ENCODE measurements at regions not wholly inside any gene's neighbourhood (a gene's known extent, or its start where the extent isn't known, plus 50 kb on each side); places are given as distances from the start of the nearest gene placed in this dataset.
"Not testable (repeated sequence)": the region's sequence is repeated elsewhere in the genome, so short reads cannot be mapped to it uniquely, and the experiment has no call there.

DNA sequence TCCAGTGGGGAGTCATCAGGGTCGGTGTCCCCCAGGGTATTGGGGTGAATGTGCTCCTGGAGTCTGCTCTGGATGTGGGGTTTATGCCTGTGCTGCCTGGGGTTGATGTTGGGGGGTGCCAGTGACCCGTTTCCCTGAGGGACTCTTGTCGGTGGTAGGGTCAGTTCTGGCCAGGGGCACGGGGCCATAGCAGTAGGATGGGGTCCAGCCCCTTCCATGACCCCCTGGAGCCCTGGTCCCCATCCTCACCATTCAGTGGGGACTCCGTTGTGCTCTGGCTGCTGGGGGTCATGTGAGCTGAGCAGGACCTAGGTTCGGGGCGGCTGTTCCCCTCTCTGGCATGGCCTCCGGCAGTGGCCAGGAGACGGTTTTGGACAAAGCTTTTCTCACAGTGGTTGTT lies 530.8 kb downstream of the GOLGA6L6 start:
- DNase-seq (ENCODE audit: low read depth in 2 of 2), result not testable (repeated sequence)

DNA sequence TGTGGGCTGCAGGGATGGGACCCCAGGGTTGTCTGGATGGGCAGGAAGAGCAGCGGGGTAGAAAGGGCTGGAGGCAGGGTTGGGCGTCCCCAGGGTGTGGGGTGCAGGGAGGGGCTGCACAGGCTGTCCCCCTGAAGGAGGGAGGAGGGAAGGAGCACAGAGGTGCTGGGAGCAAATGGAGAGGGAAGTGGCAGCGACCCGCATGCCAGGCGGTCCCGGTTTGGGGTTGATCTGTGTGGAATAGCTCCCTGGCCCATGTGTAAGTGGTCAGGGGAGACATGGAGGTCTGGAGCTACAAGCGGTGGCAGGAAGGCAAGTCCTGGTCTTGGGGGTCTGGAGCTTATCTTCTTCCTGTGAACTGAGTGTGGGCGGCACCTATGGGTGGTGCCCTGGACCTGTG lies 532.0 kb downstream of the GOLGA6L6 start:
- DNase-seq (ENCODE audit: low read depth in 2 of 2), result not testable (repeated sequence)

DNA sequence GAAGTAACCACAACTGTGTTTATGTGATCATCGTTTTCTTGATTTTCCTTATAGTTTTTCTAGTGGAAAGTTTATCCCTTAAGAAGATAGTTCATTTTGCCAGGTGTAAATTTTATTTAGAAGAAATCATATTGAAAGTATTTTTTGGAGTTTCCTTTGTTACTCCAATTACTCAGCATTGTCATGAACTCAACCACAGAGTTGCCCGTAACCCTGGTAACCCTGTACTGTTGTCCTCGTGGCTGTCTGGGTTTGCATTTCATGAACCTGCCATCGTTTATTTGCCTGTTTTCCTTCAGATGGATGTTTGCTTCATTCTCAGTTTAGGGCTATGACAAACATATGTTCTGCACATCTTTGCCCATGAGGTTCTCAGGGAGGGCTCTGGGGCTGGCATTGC lies 534.3 kb downstream of the GOLGA6L6 start:
- not testable (repeated sequence) for DNase-seq (ENCODE audit: low read depth in 2 of 2)

DNA sequence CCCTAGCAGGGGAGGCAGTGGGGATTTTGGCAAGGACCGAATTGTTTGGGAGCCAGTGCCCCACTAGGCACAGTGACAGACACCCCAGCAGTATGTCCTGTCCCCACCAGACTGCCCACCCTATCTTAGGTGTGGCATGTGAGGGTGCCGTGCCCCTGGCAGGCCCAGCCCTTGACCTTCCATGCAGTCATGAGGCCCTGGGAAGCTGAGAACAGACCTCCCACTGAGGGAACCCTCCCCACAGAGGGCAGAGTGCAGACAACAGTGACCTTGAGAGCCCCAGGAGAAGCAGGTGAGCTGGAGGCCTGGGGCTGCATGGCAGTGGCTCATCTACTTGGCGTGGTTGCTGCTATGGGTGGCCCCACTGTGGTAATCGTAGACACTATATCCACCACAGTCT lies 538.1 kb downstream of the GOLGA6L6 start:
- DNase-seq (ENCODE audit: low read depth in 2 of 2), result not testable (repeated sequence)

DNA sequence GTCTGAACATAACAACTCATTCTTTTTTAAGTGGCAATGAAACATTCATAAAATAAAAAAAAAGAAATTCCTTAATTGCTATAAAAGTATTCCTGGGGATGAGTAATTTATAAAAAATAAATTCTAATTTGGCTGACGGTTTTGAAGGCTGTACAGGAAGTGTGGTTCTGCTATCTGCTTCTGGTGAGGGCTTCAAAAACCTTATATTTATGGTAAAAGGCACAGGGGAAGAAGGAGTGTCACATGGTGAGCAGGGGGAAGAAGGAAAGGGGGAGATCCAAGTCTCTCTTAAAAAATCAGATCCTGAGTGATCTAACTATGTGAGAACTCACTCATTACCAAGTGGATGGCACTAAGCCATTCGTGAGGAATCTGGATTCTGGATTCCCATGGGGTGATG lies 539.0 kb downstream of the GOLGA6L6 start:
- not testable (repeated sequence) for DNase-seq (ENCODE audit: low read depth in 2 of 2)

DNA sequence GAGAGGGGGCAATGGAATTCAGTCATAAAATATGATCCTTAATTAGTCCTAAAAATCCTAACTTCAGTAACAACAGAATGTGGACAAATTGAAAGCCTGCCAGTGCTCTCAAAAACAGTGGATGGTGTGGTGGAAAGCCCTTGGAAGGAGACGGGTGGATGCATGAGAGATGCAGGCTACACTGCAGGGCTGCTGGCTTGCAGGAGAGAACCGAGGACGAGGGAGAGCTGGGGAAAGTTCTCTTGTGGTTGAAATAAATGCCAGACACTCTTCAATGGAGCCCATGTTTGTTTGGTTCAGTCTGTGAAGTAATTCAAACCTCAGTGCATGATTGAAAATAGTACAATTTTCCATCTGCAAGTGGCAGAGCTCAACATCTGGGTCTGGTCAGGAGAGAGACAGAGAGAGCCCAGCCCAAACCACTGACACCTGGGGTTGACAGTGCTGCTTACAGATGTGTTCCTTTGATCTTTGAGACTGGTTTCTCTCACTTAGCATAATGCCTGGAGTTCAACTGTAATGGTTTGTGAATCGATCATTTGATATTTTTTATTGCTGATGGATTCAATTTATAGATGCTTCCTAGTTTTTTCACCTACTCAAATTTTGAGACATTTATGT lies 544.9 kb downstream of the GOLGA6L6 start:
- DNase-seq (ENCODE audit: low read depth in 2 of 2), result not testable (repeated sequence)

DNA sequence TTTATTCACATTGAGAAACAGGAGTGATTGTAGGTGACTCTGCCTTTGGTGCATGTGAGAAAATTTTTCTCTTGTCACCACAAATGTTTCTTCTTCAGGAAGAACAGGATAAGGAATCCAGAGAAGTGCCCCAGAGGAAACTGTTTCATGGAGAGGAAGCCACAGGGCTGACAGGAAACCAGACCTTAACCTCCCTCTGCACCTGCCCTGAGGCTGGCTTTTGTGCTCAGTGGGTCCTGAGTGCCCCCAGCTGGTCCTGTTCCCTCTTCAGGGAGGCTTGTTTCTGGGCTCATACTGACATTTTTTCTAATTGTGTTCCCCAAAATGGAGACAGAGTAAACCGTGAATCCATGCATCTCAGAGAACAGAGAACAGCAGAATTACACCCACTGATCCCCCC lies 546.3 kb downstream of the GOLGA6L6 start:
- DNase-seq (ENCODE audit: low read depth in 2 of 2), result not testable (repeated sequence)

DNA sequence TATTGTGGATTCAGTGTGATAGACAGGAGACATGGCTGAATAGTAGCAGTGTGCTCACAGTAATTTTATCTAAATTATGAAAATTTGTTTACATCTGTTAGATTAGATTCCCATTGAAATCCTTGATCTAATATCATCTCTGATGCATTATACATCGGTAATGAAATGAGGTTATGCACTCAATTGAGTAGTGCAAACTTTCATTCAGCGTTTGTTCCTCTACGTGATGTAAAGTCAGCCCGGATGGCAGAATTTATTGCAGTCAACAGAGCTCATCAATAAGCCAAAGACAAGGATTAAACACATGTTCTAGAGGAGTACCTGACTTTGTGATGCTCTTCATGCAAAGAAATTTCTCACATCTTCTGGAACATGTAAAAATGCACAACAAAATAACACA lies 549.2 kb downstream of the GOLGA6L6 start:
- DNase-seq (ENCODE audit: low read depth in 2 of 2), result no peak

DNA sequence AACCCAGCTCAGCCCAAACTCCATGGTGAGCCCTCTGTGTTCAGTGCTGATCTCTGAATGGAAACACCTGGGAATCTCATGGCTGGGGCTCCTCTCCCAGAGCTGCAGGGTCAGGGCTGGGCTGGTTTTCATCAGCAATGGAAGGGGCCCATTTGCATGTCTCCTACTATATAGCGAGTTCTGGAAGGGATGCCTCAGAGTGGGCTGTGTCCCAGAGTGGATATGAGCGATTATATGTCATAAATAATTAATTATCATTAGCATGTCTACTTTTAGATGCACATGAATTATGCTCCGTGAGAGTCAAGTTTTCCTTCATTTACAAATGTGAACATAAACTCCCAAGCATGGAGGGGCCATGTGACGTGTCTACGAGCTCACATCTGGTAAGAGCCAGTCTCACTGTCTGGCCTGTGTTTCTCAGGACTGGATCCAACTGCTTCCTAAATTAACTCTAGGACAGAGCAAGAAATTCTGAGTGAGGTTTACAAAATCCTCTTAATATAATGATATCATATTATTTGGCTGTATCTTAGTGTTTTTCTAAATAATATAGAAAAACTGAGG lies 553.4 kb downstream of the GOLGA6L6 start:
- no peak for DNase-seq (ENCODE audit: low read depth in 2 of 2)

DNA sequence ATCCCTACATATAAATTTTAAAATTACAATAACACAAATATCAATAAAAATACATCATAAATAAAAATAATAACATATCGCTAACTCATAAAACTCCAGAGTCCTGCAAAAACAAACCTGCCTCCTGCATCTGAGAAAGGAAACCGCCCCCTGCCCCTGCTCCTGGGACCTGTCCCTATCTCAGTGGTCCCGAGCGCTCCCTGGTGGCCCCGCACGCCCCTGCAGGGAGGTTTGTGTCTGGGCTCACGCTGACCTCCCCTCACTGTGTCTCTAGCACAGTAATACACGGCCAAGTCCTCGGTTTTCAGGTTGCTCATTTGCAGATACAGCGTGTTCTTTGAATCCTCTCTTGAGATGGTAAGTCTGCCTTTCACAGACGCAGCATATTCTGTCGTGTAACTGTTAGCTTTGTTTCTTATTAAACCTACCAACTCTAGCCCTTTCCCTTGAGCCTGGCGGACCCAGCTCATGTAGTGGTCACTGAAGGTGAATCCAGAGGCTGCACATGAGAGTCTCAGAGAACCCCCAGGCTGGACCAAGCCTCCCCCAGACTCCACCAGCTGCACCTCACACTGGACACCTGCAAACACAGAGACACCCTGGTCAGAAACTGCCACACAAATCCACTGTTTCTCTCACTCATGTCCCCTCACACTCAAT lies 554.1 kb downstream of the GOLGA6L6 start:
- DNase-seq (ENCODE audit: low read depth in 2 of 2), result no peak

DNA sequence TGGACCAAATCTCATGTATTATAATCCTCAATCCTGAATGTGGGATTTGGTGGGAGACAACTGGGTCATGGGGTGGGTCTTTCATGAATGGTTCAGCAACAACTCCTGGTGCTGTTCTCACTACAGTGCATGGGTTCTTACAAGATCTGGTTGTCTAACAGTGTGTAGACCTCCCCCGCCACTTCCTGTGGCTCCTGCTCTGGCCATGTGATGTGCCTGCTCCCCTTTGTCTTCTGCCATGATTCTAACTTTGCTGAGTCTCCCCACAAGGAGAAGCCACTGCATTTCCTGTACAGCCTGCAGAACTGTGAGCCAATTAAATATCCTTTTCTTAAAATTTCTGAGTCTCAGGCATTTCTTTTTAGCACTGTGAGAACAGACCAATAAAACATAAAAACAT lies 557.5 kb downstream of the GOLGA6L6 start:
- no peak for DNase-seq (ENCODE audit: low read depth in 2 of 2)

DNA sequence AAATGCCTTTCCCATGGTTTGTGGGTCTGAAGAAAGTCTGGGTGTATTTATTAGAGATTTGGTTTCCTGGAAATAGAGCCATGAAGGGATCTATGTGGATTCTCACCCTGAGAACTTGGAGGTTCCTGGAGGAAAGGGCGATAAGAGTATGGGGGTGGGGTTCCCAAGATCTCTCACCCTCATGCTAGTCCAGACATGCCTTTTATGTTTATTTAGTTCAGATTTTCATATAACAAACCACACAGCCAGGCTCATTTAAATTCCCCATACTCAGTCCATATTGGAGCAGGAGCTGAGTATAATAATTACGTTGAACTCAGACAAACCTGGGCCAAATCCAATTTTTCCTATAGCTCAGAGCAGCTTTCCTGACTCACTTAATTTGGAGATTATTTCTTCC lies 566.6 kb downstream of the GOLGA6L6 start:
- no peak for DNase-seq (ENCODE audit: low read depth in 2 of 2)

DNA sequence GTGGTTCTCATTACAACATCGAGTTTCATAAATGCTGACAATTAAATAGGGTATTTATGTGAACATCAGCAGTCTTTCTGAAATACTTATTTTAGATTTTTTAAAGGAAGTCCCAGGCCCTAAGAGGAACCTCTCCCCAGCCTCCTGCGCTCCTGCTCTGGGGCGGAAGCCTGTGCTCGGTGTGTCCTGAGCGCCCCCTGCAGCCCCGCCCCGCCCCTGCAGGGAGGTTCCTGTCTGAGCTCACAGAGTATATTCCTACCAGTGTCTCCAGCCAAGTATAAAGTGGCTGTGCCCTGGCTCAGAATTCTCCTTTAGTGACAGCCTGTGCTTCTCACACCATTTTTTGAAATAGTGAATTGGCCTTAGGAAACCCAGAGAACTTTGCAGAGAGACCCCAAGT lies 567.9 kb downstream of the GOLGA6L6 start:
- no peak for DNase-seq (ENCODE audit: low read depth in 2 of 2)

DNA sequence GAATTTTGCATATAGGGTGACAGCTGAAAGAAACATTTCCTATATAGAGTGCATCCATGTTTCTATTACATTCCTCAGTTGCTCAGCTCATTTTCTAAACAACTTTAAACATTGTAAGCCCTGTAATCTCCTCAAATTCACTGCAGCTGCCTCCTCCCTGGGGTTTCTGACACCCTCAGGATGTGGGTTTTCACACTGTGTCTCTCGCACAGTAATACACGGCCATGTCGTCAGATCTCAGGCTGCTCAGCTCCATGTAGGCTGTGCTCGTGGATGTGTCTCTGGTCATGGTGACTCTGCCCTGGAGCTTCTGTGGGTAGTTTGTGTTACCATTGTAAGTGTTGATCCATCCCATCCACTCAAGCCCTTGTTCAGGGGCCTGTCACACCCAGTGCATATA lies 569.0 kb downstream of the GOLGA6L6 start:
- not testable (repeated sequence) for DNase-seq (ENCODE audit: low read depth in 2 of 2)

DNA sequence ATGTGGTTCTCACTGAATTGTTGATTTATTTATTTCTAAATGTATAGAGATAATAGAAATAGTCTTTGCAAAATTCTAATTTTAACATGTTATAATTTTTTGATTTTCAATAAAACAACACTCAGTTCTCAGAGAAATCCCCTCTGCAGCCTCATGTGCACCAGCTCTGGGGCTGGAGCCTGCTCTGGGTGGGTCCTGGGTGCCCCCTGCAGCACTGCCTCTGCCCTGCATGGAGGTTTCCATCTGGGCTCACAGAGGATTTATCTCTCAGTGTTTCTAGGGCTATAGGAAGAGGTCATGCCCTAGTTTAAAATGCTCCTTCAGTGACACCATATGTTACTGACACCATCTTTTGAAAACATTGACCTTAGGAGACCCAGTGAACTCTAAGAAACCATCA lies 576.0 kb downstream of the GOLGA6L6 start:
- not testable (repeated sequence) for DNase-seq (ENCODE audit: low read depth in 2 of 2)

DNA sequence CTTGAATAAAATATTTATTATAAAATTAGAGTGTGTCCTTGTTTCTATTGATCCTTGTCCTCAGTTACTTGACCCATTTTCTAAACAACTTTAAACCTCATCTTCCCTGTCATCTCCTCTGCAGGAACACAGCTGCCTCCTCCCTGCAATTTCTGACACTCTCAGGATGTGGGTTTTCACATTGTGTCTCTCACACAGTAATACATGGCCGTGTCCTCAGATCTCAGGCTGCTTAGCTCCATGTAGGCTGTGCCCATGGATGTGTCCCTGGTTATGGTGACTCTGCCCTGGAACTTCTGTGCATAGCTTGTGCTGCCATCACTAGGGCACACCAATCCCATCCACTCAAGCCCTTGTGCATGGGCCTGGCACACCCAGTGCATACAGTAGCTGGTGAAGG lies 577.1 kb downstream of the GOLGA6L6 start:
- DNase-seq (ENCODE audit: low read depth in 2 of 2), result not testable (repeated sequence)

DNA sequence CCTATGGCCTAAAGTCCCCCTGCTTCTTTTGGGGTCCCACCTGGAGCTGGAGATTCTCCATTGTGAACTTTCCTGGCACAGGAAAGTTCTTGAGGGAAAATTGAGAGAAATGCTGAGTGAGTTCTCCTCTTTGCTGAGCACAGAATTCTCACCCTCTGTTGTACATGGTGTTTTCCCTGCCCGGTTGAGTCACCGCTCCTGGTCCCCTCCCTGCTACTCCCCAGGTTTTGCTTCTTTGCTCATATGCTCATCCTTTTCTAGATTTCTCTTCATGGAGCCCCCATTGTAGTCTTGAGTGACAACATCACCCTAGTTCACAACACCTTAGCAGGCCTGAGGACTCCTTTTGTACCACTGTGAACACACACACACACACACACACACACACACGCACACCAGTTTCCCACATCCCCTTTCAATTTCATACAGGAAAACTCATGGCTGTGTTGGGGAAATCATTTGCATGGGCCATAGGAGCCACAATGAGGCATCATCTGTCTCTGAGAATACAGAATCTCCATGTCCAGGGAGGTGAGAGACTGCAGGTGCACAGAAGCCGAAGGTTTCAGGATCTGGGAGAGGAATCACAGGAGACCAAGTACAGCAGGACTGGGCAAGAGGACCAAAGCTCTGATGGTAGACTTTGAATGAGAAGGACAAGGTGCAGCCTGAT lies 585.3 kb downstream of the GOLGA6L6 start:
- DNase-seq (ENCODE audit: low read depth in 2 of 2), result no peak

DNA sequence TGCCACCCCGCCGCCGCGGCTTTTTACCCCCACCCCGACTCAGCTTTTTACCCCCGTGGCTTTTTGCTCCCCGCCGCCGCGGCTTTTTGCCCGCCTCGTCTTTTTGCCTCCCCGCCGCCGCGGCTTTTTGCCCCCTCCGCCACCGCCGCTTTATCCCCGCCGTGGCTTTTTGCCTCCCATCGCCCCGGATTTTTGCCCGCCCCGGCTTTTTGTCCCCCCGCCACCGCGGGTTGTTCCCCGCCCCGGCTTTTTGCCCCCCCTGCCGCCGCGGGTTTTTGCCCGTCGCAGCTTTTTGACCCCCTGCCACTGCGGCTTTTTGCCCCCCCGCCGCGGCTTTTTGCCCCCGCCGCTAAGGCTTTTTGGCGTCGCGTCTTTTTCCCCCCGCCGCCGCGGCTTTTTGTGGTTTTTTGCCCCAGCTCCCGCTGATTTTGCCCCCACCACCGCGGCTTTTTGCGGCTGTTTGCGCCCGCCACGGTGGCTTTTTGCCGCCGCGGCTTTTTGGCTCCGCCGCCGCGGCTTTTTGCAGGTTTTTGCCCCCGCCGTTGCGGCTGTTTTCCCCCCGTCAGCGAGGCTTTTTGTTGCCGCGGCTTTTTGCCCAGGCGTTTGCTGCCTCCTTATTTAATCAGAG lies 597.2 kb downstream of the GOLGA6L6 start:
- DNase-seq (ENCODE audit: low read depth in 2 of 2), result no peak

DNA sequence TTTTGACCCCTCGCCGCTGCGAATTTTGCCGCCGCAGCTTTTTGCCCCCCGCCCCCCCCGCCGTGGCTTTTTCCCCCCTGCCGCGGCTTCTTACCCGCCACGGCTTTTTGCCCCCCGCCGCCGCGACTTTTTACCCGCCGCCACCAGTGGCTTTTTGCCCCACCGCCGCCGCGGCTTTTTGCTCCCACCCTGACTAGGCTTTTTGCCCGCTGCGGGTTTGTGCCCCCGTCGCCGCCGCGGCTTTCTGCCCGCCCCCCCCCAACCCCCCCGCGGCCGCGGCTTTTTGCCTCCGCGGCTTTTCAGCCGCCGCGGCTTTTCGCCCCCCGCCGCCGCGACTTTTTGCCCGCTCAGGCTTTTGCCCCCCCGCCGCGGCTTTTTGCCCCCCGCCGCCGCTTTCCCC lies 598.1 kb downstream of the GOLGA6L6 start:
- no peak for DNase-seq (ENCODE audit: low read depth in 2 of 2)

DNA sequence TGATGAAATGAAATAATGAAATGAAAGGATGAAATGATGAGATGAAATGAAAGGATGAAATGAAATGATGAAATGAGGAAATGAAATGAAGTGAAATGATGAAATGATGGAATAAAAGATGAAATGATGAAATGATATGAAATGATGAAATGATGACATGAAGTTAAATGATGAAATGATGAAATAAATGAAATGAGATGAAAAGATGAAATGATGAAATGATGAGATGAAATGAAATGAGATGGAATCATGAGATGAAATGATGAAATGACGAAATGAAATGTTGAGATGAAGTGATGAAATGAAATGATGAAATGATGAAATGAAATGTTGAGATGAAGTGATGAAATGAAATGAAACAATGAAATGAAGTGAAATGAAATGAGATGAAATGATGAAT lies 638.3 kb downstream of the GOLGA6L6 start:
- not testable (repeated sequence) for DNase-seq (ENCODE audit: low read depth in 2 of 2)

DNA sequence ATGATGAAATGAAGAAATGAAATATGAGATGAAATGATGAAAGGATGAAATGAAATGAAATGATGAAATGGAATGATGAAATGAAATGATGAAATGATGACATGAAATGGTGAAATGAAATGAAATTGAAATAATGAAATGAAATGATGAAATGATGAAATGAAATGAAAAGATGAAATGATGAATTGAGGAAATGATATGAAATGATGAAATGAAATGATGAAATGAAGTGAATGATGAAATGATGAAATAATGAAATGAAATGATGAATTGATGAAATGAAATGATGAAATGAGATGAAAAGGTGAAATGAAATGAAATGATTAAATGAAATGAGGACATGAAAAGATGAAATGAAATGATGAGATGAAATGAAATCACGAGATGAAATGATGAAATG lies 639.2 kb downstream of the GOLGA6L6 start:
- not testable (repeated sequence) for DNase-seq (ENCODE audit: low read depth in 2 of 2)

DNA sequence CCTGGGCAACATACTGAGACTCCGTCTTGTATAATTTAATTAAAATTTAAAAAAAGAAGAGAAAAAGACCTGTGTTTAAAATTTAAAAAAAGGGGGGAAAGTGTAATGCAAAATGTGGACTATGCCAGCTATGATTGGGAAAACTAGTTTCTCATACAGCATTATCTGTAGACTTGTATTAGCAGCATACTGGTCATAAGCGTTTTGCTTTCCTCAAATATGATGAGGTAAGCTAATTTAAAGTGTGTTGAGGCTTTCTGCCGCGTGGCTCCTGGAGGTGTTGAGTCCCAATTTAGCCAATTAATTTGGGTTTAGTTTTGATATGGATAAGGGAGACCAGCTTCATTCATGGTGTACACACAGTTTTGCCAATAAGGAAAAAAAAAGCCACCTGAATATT lies 640.2 kb downstream of the GOLGA6L6 start:
- DNase-seq (ENCODE audit: low read depth in 2 of 2), result not testable (repeated sequence)

Measured in activated CD8-positive, alpha-beta memory T cell treated with anti-CD3 and anti-CD28 coated beads for 4 hours (primary cell).